Spleen (tissue), 11 donors: ENCODE measurements at regions not wholly inside any gene's neighbourhood (a gene's known extent, or its start where the extent isn't known, plus 50 kb on each side); places are given as distances from the start of the nearest gene placed in this dataset.

Source experiments
- DNase-seq: peaks from one replicate; pipeline ENCODE4 v3.0.0-alpha.2; 2020
- H3K27ac ChIP-seq, 8 donors: fragments of 200-600 bp; sonication (generic) in 7 of 8; 1 replicate in 4 of 8; 2 replicates in 4 of 8; pipeline versions ENCODE4 v1.5.0 to v1.8.0; 2016 to 2021; ENCODE audit warnings: inconsistent platforms in 4 of 8, mild to moderate bottlenecking in 4 of 8, moderate library complexity in 1 of 8
- H3K27me3 ChIP-seq, 7 donors: fragments of 200-600 bp; sonication (generic) in 6 of 7; replicated peaks in 1 of 7; 1 replicate in 4 of 7; 2 replicates in 3 of 7; pipeline versions ENCODE4 v1.5.0 to v1.8.0; 2016 to 2021; ENCODE audit warnings: inconsistent platforms in 3 of 7, mild to moderate bottlenecking in 1 of 7
- H3K36me3 ChIP-seq, 6 donors: fragments of 200-600 bp; sonication (generic) in 5 of 6; 1 replicate in 4 of 6; 2 replicates in 2 of 6; pipeline versions ENCODE4 v1.5.0 to v1.8.0; 2016 to 2021; ENCODE audit warnings: inconsistent platforms in 2 of 6
- H3K4me1 ChIP-seq, 6 donors: fragments of 200-600 bp; sonication (generic) in 5 of 6; 1 replicate in 3 of 6; 2 replicates in 3 of 6; pipeline versions ENCODE4 v1.5.0 to v1.8.0; 2016 to 2021; ENCODE audit warnings: inconsistent platforms in 3 of 6
- H3K4me3 ChIP-seq, 8 donors: fragments of 200-600 bp; sonication (generic) in 7 of 8; 1 replicate in 4 of 8; 2 replicates in 4 of 8; pipeline versions ENCODE4 v1.5.0 to v1.8.0; 2016 to 2021; ENCODE audit warnings: inconsistent platforms in 4 of 8, mild to moderate bottlenecking in 4 of 8, moderate library complexity in 2 of 8
- H3K9me3 ChIP-seq, 8 donors: fragments of 200-600 bp; sonication (generic) in 7 of 8; 1 replicate in 4 of 8; 2 replicates in 4 of 8; pipeline versions ENCODE4 v1.5.0 to v1.8.0; 2016 to 2021; ENCODE audit warnings: inconsistent platforms in 4 of 8
- POLR2A ChIP-seq, 3 donors: fragments of 450-650 bp; IDR thresholded peaks; one replicate each; pipeline ENCODE4 v1.5.1; 2017; ENCODE audit warnings: antibody characterized with exemption in 3 of 3, mild to moderate bottlenecking in 1 of 3
- POLR2AphosphoS5 ChIP-seq, 3 donors: sonication (generic); formaldehyde crosslinking; IDR thresholded peaks; one replicate each; pipeline ENCODE4 v1.5.1; 2017; ENCODE audit warnings: antibody characterized with exemption in 3 of 3
- WGBS, 5 donors: extraction: QIAGEN DNeasy Blood & Tissue Kit in 3 of 5; methylation state at CpG; one replicate each; pipeline versions ENCODE4 v1.1.5 to v1.1.7; 2013 to 2018; 5-methylcytosine and 5-hydroxymethylcytosine counted together
- intact Hi-C: fragments of 100-400 bp; cut with DNase I; formaldehyde crosslinking; loops from one replicate; pipeline ENCODE4 v1.15.0; 2023; ENCODE audit warnings: low total_unique reads
- TF ChIP-seq, protein P1 (sequence below), 11 experiments: fragments of 200-600 bp in 7 of 11; fragments of 450-650 bp in 4 of 11; sonication (generic) in 4 of 11; IDR thresholded peaks in 8 of 11; conservative IDR thresholded peaks in 3 of 11; 1 replicate in 7 of 11; 2 replicates in 4 of 11; pipeline versions ENCODE4 v1.4.0 to v1.8.0; 2016 to 2021; ENCODE audit warnings: antibody characterized with exemption in 11 of 11, inconsistent platforms in 4 of 11, mild to moderate bottlenecking in 1 of 11
- donor health status: healthy with polysubstance abuse.
- donor health status: DM: no; HTN: no; CAD: no; lungs with moderate emphysema.
- donor health status: DM: no; HTN: no; CAD: no.
- donor health status: Bipolar disorder and iron deficiency.
- donor health status: healthy.
- donor health status: DM: no; HTN: no; CAD: no.
- donor health status: DM: yes; HTN: yes; CAD: no.

DNA sequence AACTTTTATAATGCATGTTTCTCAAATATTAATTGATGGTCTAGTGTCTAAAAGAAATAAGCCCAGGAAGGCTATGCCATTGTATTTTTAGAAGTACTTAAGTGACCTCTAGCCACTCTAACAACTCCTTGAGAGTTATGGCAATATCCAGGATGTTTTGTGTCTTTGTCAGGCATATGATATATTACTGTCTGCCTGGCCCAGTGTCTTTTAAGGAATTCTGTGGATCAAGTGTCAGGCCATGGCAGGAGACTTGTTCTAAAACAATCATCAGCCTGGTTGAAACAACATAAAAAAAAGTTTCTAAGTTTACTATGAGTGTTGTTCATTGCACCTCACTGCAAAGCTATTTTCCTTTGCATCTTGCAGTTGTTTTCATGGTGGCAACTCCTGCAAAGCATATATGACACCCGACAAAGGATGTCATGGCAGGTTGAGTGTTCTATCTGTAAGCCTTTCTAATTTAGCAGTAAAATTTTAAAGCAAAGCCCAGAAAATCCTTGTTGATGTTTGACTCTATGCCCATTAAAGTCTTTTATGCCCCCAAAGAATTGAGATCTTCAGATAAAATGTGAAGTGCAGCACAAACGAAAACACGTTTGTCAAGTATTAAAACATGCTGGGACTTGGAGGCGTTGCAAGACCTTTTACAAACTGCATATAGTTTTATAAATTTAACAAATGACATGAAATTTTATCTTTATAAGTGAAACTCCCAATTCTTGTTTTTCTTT lies 89.5 kb upstream of the SLC38A2 start:
- Histone ChIP-seq H3K4me3 (no peak overlapping the region), H3K27me3 (no peaks in the 10 kb centered on the region), H3K36me3 (no peaks in the 10 kb centered on the region), H3K4me1 (peaks cover 28 to 57% (median 44%) of the 10 kb centered on the region in 6 donors), H3K27ac (peak overlapping the region in 6 of 8 donors; percentile 0 to 85 (median 80)), H3K9me3 (peaks cover 0 to 8% (median 0%) of the 10 kb centered on the region in 8 donors)
- WGBS, 5 donors = 73 to 84% (median 81%) methylated on average over 4 of the region's 4 CpGs
- TF ChIP-seq POLR2A (IDR thresholded peaks at IDR 0.05) = no peak
- TF ChIP-seq, protein P1, sequence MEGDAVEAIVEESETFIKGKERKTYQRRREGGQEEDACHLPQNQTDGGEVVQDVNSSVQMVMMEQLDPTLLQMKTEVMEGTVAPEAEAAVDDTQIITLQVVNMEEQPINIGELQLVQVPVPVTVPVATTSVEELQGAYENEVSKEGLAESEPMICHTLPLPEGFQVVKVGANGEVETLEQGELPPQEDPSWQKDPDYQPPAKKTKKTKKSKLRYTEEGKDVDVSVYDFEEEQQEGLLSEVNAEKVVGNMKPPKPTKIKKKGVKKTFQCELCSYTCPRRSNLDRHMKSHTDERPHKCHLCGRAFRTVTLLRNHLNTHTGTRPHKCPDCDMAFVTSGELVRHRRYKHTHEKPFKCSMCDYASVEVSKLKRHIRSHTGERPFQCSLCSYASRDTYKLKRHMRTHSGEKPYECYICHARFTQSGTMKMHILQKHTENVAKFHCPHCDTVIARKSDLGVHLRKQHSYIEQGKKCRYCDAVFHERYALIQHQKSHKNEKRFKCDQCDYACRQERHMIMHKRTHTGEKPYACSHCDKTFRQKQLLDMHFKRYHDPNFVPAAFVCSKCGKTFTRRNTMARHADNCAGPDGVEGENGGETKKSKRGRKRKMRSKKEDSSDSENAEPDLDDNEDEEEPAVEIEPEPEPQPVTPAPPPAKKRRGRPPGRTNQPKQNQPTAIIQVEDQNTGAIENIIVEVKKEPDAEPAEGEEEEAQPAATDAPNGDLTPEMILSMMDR (IDR thresholded peaks at IDR 0.05 in 8 of 11, conservative IDR thresholded peaks at IDR 0.05 in 3 of 11) = no peak
- no peak for TF ChIP-seq POLR2AphosphoS5 (IDR thresholded peaks at IDR 0.05)
- intact Hi-C loops = no loop called here
- no peak for DNase-seq

DNA sequence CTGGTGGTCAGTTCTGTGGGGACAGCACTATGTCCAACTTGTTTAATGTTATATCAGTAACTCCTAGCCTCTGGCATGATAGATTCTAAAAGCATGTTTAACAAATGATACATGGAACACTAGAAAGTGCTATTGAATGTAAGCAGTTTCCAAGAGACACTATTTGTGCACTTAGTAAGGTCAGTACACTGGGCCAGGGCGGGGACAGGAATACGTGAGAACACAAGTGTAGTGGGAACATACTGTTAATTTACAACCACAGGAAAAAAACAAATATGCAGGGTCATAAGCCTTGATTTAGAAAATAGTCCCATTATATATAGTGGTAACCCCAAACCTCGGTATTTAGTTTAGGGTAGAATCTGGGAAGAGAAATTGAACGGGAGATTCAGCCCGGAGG lies 88.9 kb upstream of the SLC38A2 start:
- DNase-seq = peak; percentile 76
- intact Hi-C loops = no loop called here
- Histone ChIP-seq H3K4me1 (peaks cover 28 to 60% (median 48%) of the 10 kb centered on the region in 6 donors), H3K36me3 (no peaks in the 10 kb centered on the region), H3K27me3 (no peaks in the 10 kb centered on the region), H3K27ac (peak overlapping the region in 7 of 8 donors; percentile 0 to 85 (median 77)), H3K9me3 (peaks cover 0 to 8% (median 0%) of the 10 kb centered on the region in 8 donors), H3K4me3 (no peak overlapping the region)
- TF ChIP-seq, protein P1 (IDR thresholded peaks at IDR 0.05 in 8 of 11, conservative IDR thresholded peaks at IDR 0.05 in 3 of 11) = no peak
- TF ChIP-seq POLR2A (IDR thresholded peaks at IDR 0.05) (no peak), POLR2AphosphoS5 (IDR thresholded peaks at IDR 0.05) (peak in 1 of 3 donors; percentile 34)
- 59 to 81% (median 73%) methylated on average over 5 of the region's 5 CpGs for WGBS, 5 donors

DNA sequence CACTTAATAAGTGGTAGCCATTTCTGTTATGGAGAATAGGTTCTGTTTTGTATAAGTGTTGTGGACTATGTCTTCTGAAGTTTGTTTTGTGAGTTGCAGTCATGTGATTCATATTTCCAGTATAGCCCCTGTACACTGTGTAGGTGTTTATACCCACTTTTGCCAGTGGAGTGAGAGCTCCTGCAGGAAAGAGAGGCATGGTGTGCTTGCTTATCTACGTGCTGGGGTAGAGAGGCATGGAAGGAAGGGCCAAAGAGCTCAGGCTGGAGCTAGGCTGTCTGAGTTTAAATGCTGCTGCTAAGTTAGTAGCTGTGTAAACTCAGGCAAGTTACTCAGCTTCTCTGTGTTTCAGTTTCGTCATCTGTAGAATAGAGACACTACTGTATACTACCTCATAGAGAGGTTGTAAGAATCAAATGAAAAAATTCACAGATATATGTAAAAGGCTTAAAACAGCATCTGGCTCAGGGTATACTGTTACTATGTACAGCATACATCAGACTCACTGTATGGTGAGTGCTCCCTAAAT lies 88.2 kb upstream of the SLC38A2 start:
- TF ChIP-seq, protein P1 (IDR thresholded peaks at IDR 0.05 in 8 of 11, conservative IDR thresholded peaks at IDR 0.05 in 3 of 11) = no peak
- TF ChIP-seq POLR2AphosphoS5 (IDR thresholded peaks at IDR 0.05) (no peak), POLR2A (IDR thresholded peaks at IDR 0.05) (no peak)
- peak overlapping the region; percentile 17 to 85 (median 78) for H3K27ac ChIP-seq
- H3K27me3 ChIP-seq = no peaks in the 10 kb centered on the region
- WGBS, 5 donors = 63 to 78% (median 71%) methylated on average over 2 of the region's 2 CpGs
- peaks cover 0 to 8% (median 0%) of the 10 kb centered on the region in 8 donors for H3K9me3 ChIP-seq
- H3K36me3 ChIP-seq = no peaks in the 10 kb centered on the region
- intact Hi-C loops = no loop called here
- H3K4me1 ChIP-seq = peaks cover 28 to 67% (median 55%) of the 10 kb centered on the region in 6 donors
- peak overlapping the region in 1 of 8 donors; percentile 2 for H3K4me3 ChIP-seq
- DNase-seq = no peak

DNA sequence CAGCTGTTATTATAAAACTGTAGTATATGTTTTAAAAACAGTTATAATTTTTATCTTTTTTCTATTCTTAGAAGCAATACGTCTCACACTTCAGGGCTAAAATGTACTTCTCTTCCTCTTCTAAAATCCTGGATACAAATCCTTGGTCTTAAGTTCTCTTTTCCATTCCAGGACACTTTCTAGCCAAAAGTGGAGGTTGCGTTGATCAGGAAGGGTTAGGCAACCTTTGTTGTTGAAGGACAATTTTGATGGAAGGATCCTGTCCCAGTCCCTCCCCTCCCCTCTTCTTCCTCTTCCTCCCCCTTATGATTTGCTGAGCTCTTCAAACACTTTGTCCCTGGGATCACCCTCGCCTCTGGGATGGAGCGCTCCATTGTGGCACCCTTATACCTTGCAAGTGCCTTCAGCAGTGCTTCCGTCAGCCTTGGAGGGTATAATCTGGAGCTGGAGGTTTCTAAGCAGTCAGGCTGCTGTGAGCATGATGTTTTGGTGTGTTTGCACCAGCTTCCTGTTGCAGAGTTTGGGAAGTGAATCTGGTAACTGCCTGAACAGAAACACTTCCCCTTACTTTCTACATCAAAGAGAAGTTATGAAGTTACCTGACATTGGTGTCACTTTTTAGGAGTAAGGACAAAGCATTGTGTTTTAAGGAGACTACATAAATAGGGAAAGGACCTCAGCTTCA lies 87.4 kb upstream of the SLC38A2 start:
- Histone ChIP-seq H3K36me3 (no peaks in the 10 kb centered on the region), H3K4me3 (peak overlapping the region in 1 of 8 donors; percentile 37), H3K4me1 (peaks cover 28 to 74% (median 57%) of the 10 kb centered on the region in 6 donors), H3K27me3 (no peaks in the 10 kb centered on the region), H3K27ac (peak overlapping the region; percentile 4 to 85 (median 78)), H3K9me3 (peaks cover 0 to 5% (median 0%) of the 10 kb centered on the region in 8 donors)
- TF ChIP-seq, protein P1 (IDR thresholded peaks at IDR 0.05 in 8 of 11, conservative IDR thresholded peaks at IDR 0.05 in 3 of 11) = no peak
- peak in 2 of 3 donors; percentile 47 to 62 for TF ChIP-seq POLR2AphosphoS5 (IDR thresholded peaks at IDR 0.05)
- no peak for DNase-seq
- WGBS, 5 donors = 19 to 36% (median 23%) methylated on average over 5 of the region's 5 CpGs
- intact Hi-C loops = no loop called here
